K562 (cell line): ENCODE measurements at regions not wholly inside any gene's neighbourhood (a gene's known extent, or its start where the extent isn't known, plus 50 kb on each side); places are given as distances from the start of the nearest gene placed in this dataset.

Experiments used
- ATAC-seq: fragments of 200-7000 bp; cut with Tn5 transposase; 3 replicates; pipeline ENCODE4 v1.9.1; 2020; ENCODE audit warnings: moderate library complexity
- BruUV-seq: library from RNA; stranded (reverse); fragments of 400-500 nt; replicated peaks from 2 replicates; lab custom pipeline; 2021; lab: Mats Ljungman, UMichigan
- CTCF ChIA-PET: fragments of 300-600 bp; formaldehyde crosslinking; extraction: SDS; loops from one replicate; lab custom pipeline; 2021; ENCODE audit warnings: low intra/inter-chr PET ratio; lab: Yijun Ruan, JAX
- POLR2A ChIA-PET: fragments of 300-600, 350-650 bp; sonication (Branson Sonifier 250); formaldehyde crosslinking; extraction: SDS; loops from one replicate; lab custom pipeline; 2021; ENCODE audit warnings: antibody characterized with exemption, inconsistent platforms; lab: Yijun Ruan, JAX
- DNase-seq, 4 experiments: peaks; one replicate each; pipeline versions ENCODE4 v3.0.0 to v3.0.0-alpha.2; 2011 to 2018; ENCODE audit warnings: low spot score in 3 of 4, mixed read lengths in 3 of 4; ENCODE audit errors: extremely low read depth in 1 of 4
- FAIRE-seq: peaks from 2 replicates; lab custom pipeline; 2011; peaks lifted over from hg19 to GRCh38; lab: Jason Lieb, UNC
- H2AFZ ChIP-seq: 2 replicates; pipeline ENCODE4 v1.6.0; 2011; ENCODE audit warnings: low read depth, low read length, control low read depth, inconsistent platforms
- H3K27ac ChIP-seq: fragments of 200-600 bp; 3 replicates; pipeline ENCODE4 v1.8.0; 2011; ENCODE audit warnings: low read depth, mild to moderate bottlenecking, control low read depth, inconsistent platforms, low read length, moderate library complexity, mixed read lengths; ENCODE audit errors: extremely low read depth
- H3K27me3 ChIP-seq, 2 experiments: fragments of 300-600 bp in 1 of 2; 2 replicates in 1 of 2; 3 replicates in 1 of 2; pipeline versions ENCODE4 v1.6.0 to v1.8.0; 2011; ENCODE audit warnings: inconsistent platforms in 2 of 2, low read length in 2 of 2, mild to moderate bottlenecking in 1 of 2, mixed read lengths in 1 of 2, moderate library complexity in 1 of 2; ENCODE audit not compliant: control insufficient read depth in 2 of 2, insufficient read depth in 2 of 2
- H3K36me3 ChIP-seq: fragments of 300-600 bp; 3 replicates; pipeline ENCODE4 v1.8.0; 2011; ENCODE audit warnings: mild to moderate bottlenecking, low read length, inconsistent platforms; ENCODE audit not compliant: control insufficient read depth, insufficient read depth
- H3K4me1 ChIP-seq, 2 experiments: fragments of 200-600 bp in 1 of 2; replicated peaks in 1 of 2; 2 replicates in 1 of 2; 3 replicates in 1 of 2; pipeline versions ENCODE4 v1.5.1 to v1.8.0; 2011; ENCODE audit warnings: inconsistent platforms in 2 of 2, low read length in 2 of 2, mild to moderate bottlenecking in 1 of 2, mixed read lengths in 1 of 2, moderate library complexity in 1 of 2; ENCODE audit not compliant: control insufficient read depth in 2 of 2, insufficient read depth in 2 of 2
- H3K4me2 ChIP-seq: 2 replicates; pipeline ENCODE4 v1.6.1; 2011; ENCODE audit warnings: low read length, control low read depth, inconsistent platforms, mixed read lengths; ENCODE audit not compliant: insufficient read depth
- H3K4me3 ChIP-seq: fragments of 200-600 bp; sonication (generic), shearing (Covaris generic); 2 replicates; pipeline ENCODE4 v1.5.1; 2016; ENCODE audit warnings: control low read depth, inconsistent platforms
- H3K79me2 ChIP-seq: fragments of 200-600 bp; 3 replicates; pipeline ENCODE4 v1.8.0; 2011; ENCODE audit warnings: low read length, inconsistent platforms; ENCODE audit not compliant: control insufficient read depth, insufficient read depth
- H3K9ac ChIP-seq, 2 experiments: 2 replicates each; pipeline versions ENCODE4 v1.6.0 to v1.6.1; 2011; ENCODE audit warnings: low read depth in 2 of 2, low read length in 2 of 2, control low read depth in 1 of 2, inconsistent platforms in 1 of 2, mild to moderate bottlenecking in 1 of 2, mixed read lengths in 1 of 2; ENCODE audit not compliant: insufficient read depth in 1 of 2
- H3K9me1 ChIP-seq: one replicate; pipeline ENCODE4 v1.6.0; 2011; ENCODE audit warnings: inconsistent platforms, mild to moderate bottlenecking, low read length, moderate library complexity; ENCODE audit not compliant: control insufficient read depth, insufficient read depth
- H3K9me3 ChIP-seq: replicated peaks from 2 replicates; pipeline ENCODE4 v1.5.1; 2011; ENCODE audit warnings: low read depth, low read length, inconsistent platforms; ENCODE audit not compliant: control insufficient read depth, insufficient read depth
- H4K20me1 ChIP-seq: replicated peaks from 2 replicates; pipeline ENCODE4 v1.6.1; 2011; ENCODE audit warnings: low read length, inconsistent platforms, mixed read lengths; ENCODE audit not compliant: control insufficient read depth, insufficient read depth
- BACH1 ChIP-seq: fragments of 200-800 bp; sonication (Bioruptor generic); IDR thresholded peaks from 2 replicates; pipeline ENCODE4 v1.6.1; 2016; ENCODE audit warnings: missing genetic modification characterization, missing compliant biosample characterization
- HNRNPH1 ChIP-seq: fragments of 200-400 bp; formaldehyde crosslinking; optimal IDR thresholded peaks from 2 replicates; pipeline ENCODE3; 2017; ENCODE audit warnings: low read depth, mild to moderate bottlenecking, low read length, moderate library complexity
- MEF2D ChIP-seq: conservative IDR thresholded peaks from 2 replicates; pipeline ENCODE4 v1.6.1; 2016; ENCODE audit warnings: low read depth, missing genetic modification characterization, missing compliant biosample characterization
- MYNN ChIP-seq, 2 experiments: sonication (generic); formaldehyde crosslinking in 1 of 2; IDR thresholded peaks; 2 replicates each; pipeline versions ENCODE4 v1.5.0 to v1.6.1; 2016 to 2020; ENCODE audit warnings: antibody characterized with exemption in 1 of 2, missing genetic modification reagents in 1 of 2
- SRF ChIP-seq, 2 experiments: fragments of 250-450, 450-650 bp in 1 of 2; sonication (Bioruptor Pico) in 1 of 2; sonication (generic) in 1 of 2; formaldehyde crosslinking; IDR thresholded peaks; 2 replicates each; pipeline versions ENCODE4 v1.5.0 to v1.5.1; 2020 to 2022; ENCODE audit warnings: mild to moderate bottlenecking in 1 of 2, missing genetic modification reagents in 1 of 2
- STAT5A ChIP-seq: IDR thresholded peaks from 2 replicates; pipeline ENCODE4 v1.6.1; 2012; ENCODE audit warnings: low read length, inconsistent platforms, borderline replicate concordance
- XRCC5 ChIP-seq: fragments of 200-400 bp; formaldehyde crosslinking; IDR thresholded peaks from 2 replicates; pipeline ENCODE4 v1.6.1; 2017; ENCODE audit warnings: low read depth, mild to moderate bottlenecking, low read length
- ZNF551 ChIP-seq: fragments of 250-450 bp; sonication (Bioruptor Pico); IDR thresholded peaks from 2 replicates; pipeline ENCODE4 v1.5.0; 2021; ENCODE audit warnings: mild to moderate bottlenecking, moderate library complexity
- ZNF584 ChIP-seq: fragments of 200-800 bp; sonication (Bioruptor generic); IDR thresholded peaks from 2 replicates; pipeline ENCODE4 v1.6.1; 2016; ENCODE audit warnings: low read depth, mild to moderate bottlenecking, missing genetic modification characterization, missing compliant biosample characterization
- ZNF696 ChIP-seq: fragments of 250-450 bp; sonication (Bioruptor Pico); conservative IDR thresholded peaks from 2 replicates; pipeline ENCODE4 v1.4.0; 2020; ENCODE audit warnings: mild to moderate bottlenecking, moderate library complexity
- WGBS: fragments of 100-300 bp; shearing (Covaris generic); methylation state at CpG from one replicate; pipeline ENCODE4 v1.1.6; 2016; ENCODE audit warnings: low coverage, mixed read lengths; ENCODE audit not compliant: insufficient coverage; ENCODE audit errors: missing lambda C conversion rate; 5-methylcytosine and 5-hydroxymethylcytosine counted together
- in situ Hi-C: fragments of 300-500 bp; cut with MboI; formaldehyde crosslinking; loops from 4 replicates; pipeline ENCODE4 v1.15.0; 2018; ENCODE audit warnings: inconsistent platforms, mixed read lengths
- intact Hi-C: fragments of 100-400 bp; cut with micrococcal nuclease; formaldehyde crosslinking; loops from 2 replicates; pipeline ENCODE4 v1.14.2; 2022
- TF ChIP-seq, protein P1 (sequence below): fragments of 250-450 bp; sonication (Bioruptor Pico); IDR thresholded peaks from 2 replicates; pipeline ENCODE4 v1.4.0; 2020; ENCODE audit warnings: mild to moderate bottlenecking, moderate library complexity, borderline replicate concordance

DNA sequence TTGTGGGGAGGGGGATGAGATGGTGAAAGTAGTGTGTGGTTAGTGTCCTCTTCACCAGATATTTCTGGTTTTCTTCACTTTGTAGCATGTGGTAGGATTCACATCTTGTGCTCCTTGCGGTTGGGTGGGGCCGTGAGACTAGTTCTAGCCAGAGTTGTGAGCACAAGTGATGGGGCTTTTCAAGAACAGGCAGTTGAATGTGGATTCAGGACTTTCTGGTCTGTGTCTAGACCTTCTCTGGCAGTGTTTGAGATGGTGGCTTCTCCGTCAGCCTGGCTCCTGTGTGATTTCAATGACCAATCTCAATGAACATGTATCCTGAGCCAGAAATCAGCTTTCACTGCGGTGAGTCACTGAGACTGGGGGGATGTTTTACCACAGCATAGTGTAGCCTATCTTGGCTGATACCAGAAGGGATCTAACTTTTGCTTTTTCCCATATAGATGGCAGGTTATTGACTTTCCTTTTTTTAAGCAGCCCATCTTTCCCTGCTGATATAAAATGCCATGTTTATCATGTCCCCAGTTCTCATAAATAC, 82.6 kb downstream of the RPLP1 start (continued):
- TF ChIP-seq, protein P1, sequence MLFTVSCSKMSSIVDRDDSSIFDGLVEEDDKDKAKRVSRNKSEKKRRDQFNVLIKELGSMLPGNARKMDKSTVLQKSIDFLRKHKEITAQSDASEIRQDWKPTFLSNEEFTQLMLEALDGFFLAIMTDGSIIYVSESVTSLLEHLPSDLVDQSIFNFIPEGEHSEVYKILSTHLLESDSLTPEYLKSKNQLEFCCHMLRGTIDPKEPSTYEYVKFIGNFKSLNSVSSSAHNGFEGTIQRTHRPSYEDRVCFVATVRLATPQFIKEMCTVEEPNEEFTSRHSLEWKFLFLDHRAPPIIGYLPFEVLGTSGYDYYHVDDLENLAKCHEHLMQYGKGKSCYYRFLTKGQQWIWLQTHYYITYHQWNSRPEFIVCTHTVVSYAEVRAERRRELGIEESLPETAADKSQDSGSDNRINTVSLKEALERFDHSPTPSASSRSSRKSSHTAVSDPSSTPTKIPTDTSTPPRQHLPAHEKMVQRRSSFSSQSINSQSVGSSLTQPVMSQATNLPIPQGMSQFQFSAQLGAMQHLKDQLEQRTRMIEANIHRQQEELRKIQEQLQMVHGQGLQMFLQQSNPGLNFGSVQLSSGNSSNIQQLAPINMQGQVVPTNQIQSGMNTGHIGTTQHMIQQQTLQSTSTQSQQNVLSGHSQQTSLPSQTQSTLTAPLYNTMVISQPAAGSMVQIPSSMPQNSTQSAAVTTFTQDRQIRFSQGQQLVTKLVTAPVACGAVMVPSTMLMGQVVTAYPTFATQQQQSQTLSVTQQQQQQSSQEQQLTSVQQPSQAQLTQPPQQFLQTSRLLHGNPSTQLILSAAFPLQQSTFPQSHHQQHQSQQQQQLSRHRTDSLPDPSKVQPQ = no peak
- no peak for TF ChIP-seq MYNN (IDR thresholded peaks at IDR 0.05)
- no peak for TF ChIP-seq MYNN (CRISPR knock-in tag; IDR thresholded peaks at IDR 0.05)
- no peak for TF ChIP-seq HNRNPH1
- no peak for TF ChIP-seq ZNF551 (CRISPR knock-in tag)

DNA sequence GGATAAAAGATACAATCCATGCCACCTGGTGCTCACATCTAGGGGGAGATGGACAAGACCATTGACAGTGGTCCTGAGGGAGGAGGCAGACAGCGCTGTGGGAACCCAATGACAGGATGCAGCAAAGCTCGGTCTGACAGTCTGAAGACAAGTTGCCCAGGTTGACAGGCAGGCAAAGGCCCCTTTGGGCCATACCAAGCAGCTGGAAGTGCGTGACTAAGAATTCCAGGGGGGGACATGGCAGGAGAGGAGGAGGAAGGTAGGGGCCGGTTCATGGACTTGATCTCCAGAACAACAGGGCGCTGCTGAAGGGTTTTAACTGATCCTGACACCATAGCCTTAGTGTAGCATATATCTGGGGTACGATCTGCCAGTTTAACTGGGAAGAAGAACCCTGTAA, 83.4 kb downstream of the RPLP1 start:
- Histone ChIP-seq H3K4me2 (no peak overlapping the region), H2AFZ (no peak overlapping the region), H3K27me3 (peaks cover 16 to 49% of the 10 kb centered on the region in 2 experiments; a peak in 4 of 5 replicates), H3K9ac (no peak overlapping the region), H3K27ac (no peak overlapping the region), H3K4me3 (no peak overlapping the region), H3K9me1 (no peaks in the 10 kb centered on the region), H3K9me3 (no peaks in the 10 kb centered on the region), H3K79me2 (no peaks in the 10 kb centered on the region), H3K36me3 (no peaks in the 10 kb centered on the region), H3K4me1 (no peaks in the 10 kb centered on the region), H4K20me1 (peaks cover 4% of the 10 kb centered on the region; the same call in 1 of the 2 replicates)
- no TSS peak for BruUV-seq
- WGBS = 0% methylated on average over 6 of the region's 6 CpGs
- intact Hi-C loops = no loop called here
- in situ Hi-C loops = no loop called here
- DNase-seq (no peak), ATAC-seq (no peak), FAIRE-seq (no peak)
- ChIA-PET CTCF (no interaction called here), POLR2A (interaction anchor here (0.6 kb wide), 1 partner anchor 14 kb away, joined by 3 read pairs; no protein-coding TSS in a partner anchor)
- TF ChIP-seq SRF (CRISPR knock-in tag; IDR thresholded peaks at IDR 0.05) (no peak), ZNF696 (CRISPR knock-in tag) (no peak), ZNF584 (CRISPR knock-in tag) (no peak), MEF2D (tag) (no peak), STAT5A (no peak), XRCC5 (no peak), BACH1 (no peak)
